ENCODE measurements at regions not wholly inside any gene's neighbourhood (a gene's known extent, or its start where the extent isn't known, plus 50 kb on each side); places are given as distances from the start of the nearest gene placed in this dataset.

GRCh38 chr4:126106658-126107057 is 791.9 kb downstream of the FAT4 start:
- TF ChIP-seq ZNF274 (IDR thresholded peaks at IDR 0.05; ENCODE audit: low read depth, low read length) (no peak), YY1 (IDR thresholded peaks at IDR 0.05; ENCODE audit: insufficient read depth, insufficient read length) (no peak)
